SK-N-SH treated with all-trans-retinoic acid at 6 μM for 48 hours (cell line): ENCODE measurements at regions not wholly inside any gene's neighbourhood (a gene's known extent, or its start where the extent isn't known, plus 50 kb on each side); places are given as distances from the start of the nearest gene placed in this dataset.

Experiments used
- ATAC-seq: fragments of 200-7000 bp; cut with Tn5 transposase; 3 replicates; pipeline ENCODE4 v1.9.1; 2020; ENCODE audit warnings: mild to moderate bottlenecking, moderate library complexity
- ARNTL ChIP-seq: fragments of 450-650 bp; formaldehyde crosslinking; IDR thresholded peaks from 2 replicates; pipeline ENCODE4 v1.5.0; 2020; ENCODE audit warnings: low read depth, mild to moderate bottlenecking, moderate library complexity, borderline replicate concordance
- BACH2 ChIP-seq: fragments of 250-450 bp; sonication (Bioruptor Pico); IDR thresholded peaks from 2 replicates; pipeline ENCODE4 v1.9.0; 2021; ENCODE audit warnings: mild to moderate bottlenecking, borderline replicate concordance
- CREB5 ChIP-seq: fragments of 250-450 bp; sonication (Bioruptor Pico); IDR thresholded peaks from 2 replicates; pipeline ENCODE4 v1.5.1; 2020; ENCODE audit warnings: low read depth, mild to moderate bottlenecking, moderate library complexity
- CSRNP3 ChIP-seq: fragments of 250-450 bp; sonication (Bioruptor Pico); IDR thresholded peaks from 2 replicates; pipeline ENCODE4 v1.5.1; 2021; ENCODE audit warnings: mild to moderate bottlenecking, moderate library complexity
- ESRRG ChIP-seq: fragments of 250-450 bp; sonication (Bioruptor Pico); IDR thresholded peaks from 2 replicates; pipeline ENCODE4 v1.6.1; 2021; ENCODE audit warnings: mild to moderate bottlenecking
- GLIS3 ChIP-seq: fragments of 250-450 bp; sonication (Bioruptor Pico); IDR thresholded peaks from 2 replicates; pipeline ENCODE4 v1.5.0; 2020; ENCODE audit warnings: mild to moderate bottlenecking, moderate library complexity
- OSR1 ChIP-seq: fragments of 250-450 bp; sonication (Bioruptor Pico); IDR thresholded peaks from 2 replicates; pipeline ENCODE4 v1.8.0; 2022; ENCODE audit warnings: moderate library complexity, mild to moderate bottlenecking, inconsistent platforms
- POU6F1 ChIP-seq: fragments of 250-450 bp; sonication (Bioruptor Pico); IDR thresholded peaks from 2 replicates; pipeline ENCODE4 v1.8.0; 2021; ENCODE audit warnings: low read depth, mild to moderate bottlenecking, moderate library complexity, borderline replicate concordance
- PPARA ChIP-seq: fragments of 250-450 bp; sonication (Bioruptor Pico); IDR thresholded peaks from 2 replicates; pipeline ENCODE4 v1.5.0; 2020; ENCODE audit warnings: mild to moderate bottlenecking, borderline replicate concordance
- RARB ChIP-seq: fragments of 250-450 bp; sonication (Bioruptor Pico); IDR thresholded peaks from 2 replicates; pipeline ENCODE4 v1.8.0; 2021; ENCODE audit warnings: mild to moderate bottlenecking, moderate library complexity
- SNAI2 ChIP-seq: fragments of 250-450 bp; sonication (Bioruptor Pico); IDR thresholded peaks from 2 replicates; pipeline ENCODE4 v1.5.0; 2020; ENCODE audit warnings: mild to moderate bottlenecking, moderate library complexity
- TCF4 ChIP-seq: fragments of 250-450 bp; sonication (Bioruptor Pico); IDR thresholded peaks from 2 replicates; pipeline ENCODE4 v1.8.0; 2021; ENCODE audit warnings: mild to moderate bottlenecking, moderate library complexity, borderline replicate concordance
- TSHZ2 ChIP-seq: fragments of 250-450 bp; sonication (Bioruptor Pico); IDR thresholded peaks from 2 replicates; pipeline ENCODE4 v1.5.0; 2020; ENCODE audit warnings: mild to moderate bottlenecking, moderate library complexity
- ZC3H10 ChIP-seq: fragments of 250-450 bp; sonication (Bioruptor Pico); IDR thresholded peaks from 2 replicates; pipeline ENCODE4 v1.5.1; 2021; ENCODE audit warnings: mild to moderate bottlenecking, moderate library complexity
- ZNF565 ChIP-seq: fragments of 450-650 bp; formaldehyde crosslinking; conservative IDR thresholded peaks from 2 replicates; pipeline ENCODE4 v1.5.0; 2020; ENCODE audit warnings: low read depth, mild to moderate bottlenecking, moderate library complexity
- ZNF8 ChIP-seq: fragments of 450-650 bp; formaldehyde crosslinking; IDR thresholded peaks from 2 replicates; pipeline ENCODE4 v1.5.0; 2020; ENCODE audit warnings: mild to moderate bottlenecking, moderate library complexity

GRCh38 chr2:23037596-23037995 lies 347.4 kb upstream of the KLHL29 start:
- TF ChIP-seq GLIS3 (CRISPR knock-in tag), result no peak
- no peak for TF ChIP-seq ZNF8 (CRISPR knock-in tag)
- TF ChIP-seq BACH2 (CRISPR knock-in tag), result no peak
- TF ChIP-seq POU6F1 (CRISPR knock-in tag), result no peak
- ATAC-seq, result no peak

- TF ChIP-seq PPARA (CRISPR knock-in tag), result no peak
- no peak for TF ChIP-seq SNAI2 (CRISPR knock-in tag)
- TF ChIP-seq CREB5 (CRISPR knock-in tag), result no peak
- TF ChIP-seq ZNF565 (CRISPR knock-in tag), result no peak
- TF ChIP-seq TCF4, result no peak
- TF ChIP-seq ESRRG (CRISPR knock-in tag), result no peak
- no peak for TF ChIP-seq RARB (CRISPR knock-in tag)
- no peak for TF ChIP-seq ARNTL (CRISPR knock-in tag)
- no peak for TF ChIP-seq CSRNP3 (CRISPR knock-in tag)
- ATAC-seq, result no peak
Observed at GRCh38 chr2:23041443-23041842, 343.5 kb upstream of the KLHL29 start.

- no peak for ATAC-seq
- no peak for TF ChIP-seq POU6F1 (CRISPR knock-in tag)
- TF ChIP-seq TCF4, result no peak
- no peak for TF ChIP-seq TSHZ2 (CRISPR knock-in tag)
- no peak for TF ChIP-seq PPARA (CRISPR knock-in tag)
- no peak for TF ChIP-seq ZC3H10 (CRISPR knock-in tag)
- no peak for TF ChIP-seq OSR1 (CRISPR knock-in tag)
- TF ChIP-seq ARNTL (CRISPR knock-in tag), result no peak
- no peak for TF ChIP-seq SNAI2 (CRISPR knock-in tag)
- no peak for TF ChIP-seq CREB5 (CRISPR knock-in tag)
- no peak for TF ChIP-seq CSRNP3 (CRISPR knock-in tag)
- no peak for TF ChIP-seq GLIS3 (CRISPR knock-in tag)
- no peak for TF ChIP-seq ZNF8 (CRISPR knock-in tag)
- no peak for TF ChIP-seq ZNF565 (CRISPR knock-in tag)
Observed at GRCh38 chr2:23042216-23042906, 342.6 kb upstream of the KLHL29 start.
